GM21390 (cell line): ENCODE measurements at regions not wholly inside any gene's neighbourhood (a gene's known extent, or its start where the extent isn't known, plus 50 kb on each side); places are given as distances from the start of the nearest gene placed in this dataset.
"Not testable (repeated sequence)": the region's sequence is repeated elsewhere in the genome, so short reads cannot be mapped to it uniquely, and the experiment has no call there.

ENCODE experiments used
- ATAC-seq: cut with Tn5 transposase; IDR thresholded peaks from one replicate; pipeline ENCODE4 v1.9.1; 2021; ENCODE audit not compliant: unreplicated experiment

GRCh38 chr4:83731609-83732008, 195.7 kb downstream of the GPAT3 start:
- ATAC-seq = no peak

- ATAC-seq = not testable (repeated sequence)
Observed at GRCh38 chr4:83730958-83731357, 195.1 kb downstream of the GPAT3 start.

- ATAC-seq = no peak
Observed at GRCh38 chr4:83728191-83728590, 192.3 kb downstream of the GPAT3 start.

GRCh38 chr4:83725336-83726085, 189.6 kb downstream of the GPAT3 start:
- no peak for ATAC-seq

GRCh38 chr4:83724485-83725335, 188.8 kb downstream of the GPAT3 start:
- ATAC-seq = no peak

GRCh38 chr4:83723609-83724008, 187.7 kb downstream of the GPAT3 start:
- no peak for ATAC-seq

- no peak for ATAC-seq
Observed at GRCh38 chr4:83722730-83723269, 186.9 kb downstream of the GPAT3 start.

- no peak for ATAC-seq
Observed at GRCh38 chr4:83716874-83717273, 181.0 kb downstream of the GPAT3 start.

GRCh38 chr4:83712890-83713289, 177.0 kb downstream of the GPAT3 start:
- no peak for ATAC-seq

- ATAC-seq = no peak
Observed at GRCh38 chr4:83709627-83710026, 173.7 kb downstream of the GPAT3 start.

- ATAC-seq = no peak
Observed at GRCh38 chr4:83708500-83709175, 172.7 kb downstream of the GPAT3 start.

- ATAC-seq = no peak
Observed at GRCh38 chr4:83704786-83705185, 168.9 kb downstream of the GPAT3 start.

GRCh38 chr4:83703752-83704151, 167.8 kb downstream of the GPAT3 start:
- ATAC-seq = no peak

- ATAC-seq = no peak
Observed at GRCh38 chr4:83701041-83701440, 165.1 kb downstream of the GPAT3 start.

GRCh38 chr4:83699358-83699757, 163.4 kb downstream of the GPAT3 start:
- no peak for ATAC-seq

GRCh38 chr4:83692028-83692427, 156.1 kb downstream of the GPAT3 start:
- no peak for ATAC-seq

GRCh38 chr4:83686166-83686565, 150.3 kb downstream of the GPAT3 start:
- ATAC-seq = no peak

- ATAC-seq = no peak
Observed at GRCh38 chr4:83679692-83680091, 143.8 kb downstream of the GPAT3 start.

- ATAC-seq = no peak
Observed at GRCh38 chr4:83679254-83679653, 143.3 kb downstream of the GPAT3 start.

GRCh38 chr4:83677656-83678055, 141.7 kb downstream of the GPAT3 start:
- ATAC-seq = no peak

GRCh38 chr4:83664741-83665140, 128.8 kb downstream of the GPAT3 start:
- no peak for ATAC-seq
